ENCODE measurements at regions not wholly inside any gene's neighbourhood (a gene's known extent, or its start where the extent isn't known, plus 50 kb on each side); places are given as distances from the start of the nearest gene placed in this dataset.

DNA sequence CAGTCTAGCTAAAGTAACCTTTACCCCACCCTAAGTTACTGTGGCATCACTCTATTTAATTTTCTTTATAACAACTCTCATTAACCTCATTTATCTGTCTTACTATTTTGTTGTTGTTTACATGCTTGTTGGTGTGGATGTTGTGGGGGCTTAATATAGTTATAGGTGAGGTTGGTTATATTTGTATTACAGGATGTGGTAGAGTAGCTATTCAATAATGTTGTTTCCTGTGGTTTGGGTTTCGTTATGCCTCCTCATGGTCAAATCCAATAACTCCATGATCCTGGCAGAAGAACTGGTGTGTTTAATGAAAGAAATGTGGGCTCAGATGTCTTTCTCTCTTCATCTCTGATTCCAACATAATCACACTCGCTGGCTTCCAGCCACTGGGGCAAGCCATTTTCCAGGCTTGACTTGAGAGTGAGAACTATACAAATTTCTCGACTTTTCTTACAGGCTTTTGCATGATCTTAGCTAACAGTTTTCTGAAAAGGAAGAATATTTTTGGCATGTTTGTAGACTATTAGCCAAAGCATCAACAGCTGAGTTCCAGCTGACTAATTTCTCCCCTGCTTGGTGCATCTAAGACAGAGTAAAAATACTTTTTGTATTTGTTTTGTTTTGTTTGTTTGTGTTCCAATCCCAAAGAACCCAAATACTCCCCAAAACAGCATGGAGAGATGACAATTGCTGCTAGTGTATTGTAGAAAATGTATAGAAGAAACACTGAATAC lies 303.7 kb upstream of the PAPPA start:
- TF ChIP-seq, protein P1, sequence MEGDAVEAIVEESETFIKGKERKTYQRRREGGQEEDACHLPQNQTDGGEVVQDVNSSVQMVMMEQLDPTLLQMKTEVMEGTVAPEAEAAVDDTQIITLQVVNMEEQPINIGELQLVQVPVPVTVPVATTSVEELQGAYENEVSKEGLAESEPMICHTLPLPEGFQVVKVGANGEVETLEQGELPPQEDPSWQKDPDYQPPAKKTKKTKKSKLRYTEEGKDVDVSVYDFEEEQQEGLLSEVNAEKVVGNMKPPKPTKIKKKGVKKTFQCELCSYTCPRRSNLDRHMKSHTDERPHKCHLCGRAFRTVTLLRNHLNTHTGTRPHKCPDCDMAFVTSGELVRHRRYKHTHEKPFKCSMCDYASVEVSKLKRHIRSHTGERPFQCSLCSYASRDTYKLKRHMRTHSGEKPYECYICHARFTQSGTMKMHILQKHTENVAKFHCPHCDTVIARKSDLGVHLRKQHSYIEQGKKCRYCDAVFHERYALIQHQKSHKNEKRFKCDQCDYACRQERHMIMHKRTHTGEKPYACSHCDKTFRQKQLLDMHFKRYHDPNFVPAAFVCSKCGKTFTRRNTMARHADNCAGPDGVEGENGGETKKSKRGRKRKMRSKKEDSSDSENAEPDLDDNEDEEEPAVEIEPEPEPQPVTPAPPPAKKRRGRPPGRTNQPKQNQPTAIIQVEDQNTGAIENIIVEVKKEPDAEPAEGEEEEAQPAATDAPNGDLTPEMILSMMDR (IDR thresholded peaks at IDR 0.05), result no peak
- TF ChIP-seq POLR2A (IDR thresholded peaks at IDR 0.05), result no peak
